ENCODE measurements at regions not wholly inside any gene's neighbourhood (a gene's known extent, or its start where the extent isn't known, plus 50 kb on each side); places are given as distances from the start of the nearest gene placed in this dataset.

- H3K9ac ChIP-seq (ENCODE audit: low read length in 3 of 3): no peak overlapping the region
- FAIRE-seq: no peak
- no peak overlapping the region for H3K27ac ChIP-seq (ENCODE audit: low read depth in 2 of 2, low read length in 2 of 2)
- H3K27me3 ChIP-seq (ENCODE audit: control insufficient read depth, insufficient read depth, low read length): no peaks in the 10 kb centered on the region
- peak in 1 of 5 donors; percentile 61 for DNase-seq
- no peak for TF ChIP-seq CTCF (IDR thresholded peaks at IDR 0.05; ENCODE audit: borderline replicate concordance, extremely low read depth, insufficient read depth)
- intact Hi-C loops (cut with DNase I): no loop called here
- no peak overlapping the region for H3K4me3 ChIP-seq (ENCODE audit: low read length in 3 of 3)
- H3K36me3 ChIP-seq (ENCODE audit: control insufficient read depth in 2 of 3, insufficient read depth in 3 of 3, low read length in 3 of 3): no peaks in the 10 kb centered on the region
- H3K9me3 ChIP-seq (ENCODE audit: control insufficient read depth in 2 of 3, insufficient read depth in 1 of 3, low read length in 3 of 3): no peaks in the 10 kb centered on the region
- H3K4me1 ChIP-seq (ENCODE audit: control insufficient read depth in 2 of 3, insufficient read depth in 2 of 3, low read depth in 1 of 3, low read length in 3 of 3): no peaks in the 10 kb centered on the region
These were observed 664.7 kb upstream of the SORCS1 start for GRCh38 chr10:107829161-107829560.

GRCh38 chr10:107826171-107826570, 661.7 kb upstream of the SORCS1 start:
- H3K4me1 ChIP-seq (ENCODE audit: control insufficient read depth in 2 of 3, insufficient read depth in 2 of 3, low read depth in 1 of 3, low read length in 3 of 3): no peaks in the 10 kb centered on the region
- H3K36me3 ChIP-seq (ENCODE audit: control insufficient read depth in 2 of 3, insufficient read depth in 3 of 3, low read length in 3 of 3): no peaks in the 10 kb centered on the region
- H3K27ac ChIP-seq (ENCODE audit: low read depth in 2 of 2, low read length in 2 of 2): no peak overlapping the region
- intact Hi-C loops (cut with DNase I): no loop called here
- H3K9ac ChIP-seq (ENCODE audit: low read length in 3 of 3): no peak overlapping the region
- H3K9me3 ChIP-seq (ENCODE audit: control insufficient read depth in 2 of 3, insufficient read depth in 1 of 3, low read length in 3 of 3): no peaks in the 10 kb centered on the region
- no peaks in the 10 kb centered on the region for H3K27me3 ChIP-seq (ENCODE audit: control insufficient read depth, insufficient read depth, low read length)
- TF ChIP-seq CTCF (IDR thresholded peaks at IDR 0.05; ENCODE audit: borderline replicate concordance, extremely low read depth, insufficient read depth): no peak
- H3K4me3 ChIP-seq (ENCODE audit: low read length in 3 of 3): no peak overlapping the region
- FAIRE-seq (no peak), DNase-seq (no peak)

GRCh38 chr10:107814865-107815487, 650.5 kb upstream of the SORCS1 start:
- no peaks in the 10 kb centered on the region for H3K36me3 ChIP-seq (ENCODE audit: control insufficient read depth in 2 of 3, insufficient read depth in 3 of 3, low read length in 3 of 3)
- H3K4me1 ChIP-seq (ENCODE audit: control insufficient read depth in 2 of 3, insufficient read depth in 2 of 3, low read depth in 1 of 3, low read length in 3 of 3): peaks cover 0 to 5% (median 3%) of the 10 kb centered on the region in 3 donors
- H3K9ac ChIP-seq (ENCODE audit: low read length in 3 of 3): no peak overlapping the region
- intact Hi-C loops (cut with DNase I): no loop called here
- H3K9me3 ChIP-seq (ENCODE audit: control insufficient read depth in 2 of 3, insufficient read depth in 1 of 3, low read length in 3 of 3): no peaks in the 10 kb centered on the region
- no peak overlapping the region for H3K4me3 ChIP-seq (ENCODE audit: low read length in 3 of 3)
- H3K27ac ChIP-seq (ENCODE audit: low read depth in 2 of 2, low read length in 2 of 2): no peak overlapping the region
- H3K27me3 ChIP-seq (ENCODE audit: control insufficient read depth, insufficient read depth, low read length): no peaks in the 10 kb centered on the region
- no peak for FAIRE-seq
- DNase-seq: peak in 4 of 5 donors; percentile 58 to 88 (median 72)
- TF ChIP-seq CTCF (IDR thresholded peaks at IDR 0.05; ENCODE audit: borderline replicate concordance, extremely low read depth, insufficient read depth): peak; percentile 64

All from kidney (tissue), 13 donors.